GM21529 (cell line): ENCODE measurements at regions not wholly inside any gene's neighbourhood (a gene's known extent, or its start where the extent isn't known, plus 50 kb on each side); places are given as distances from the start of the nearest gene placed in this dataset.
"Not testable (repeated sequence)": the region's sequence is repeated elsewhere in the genome, so short reads cannot be mapped to it uniquely, and the experiment has no call there.

Experiments used
- ATAC-seq: cut with Tn5 transposase; IDR thresholded peaks from one replicate; pipeline ENCODE4 v1.9.1; 2021; ENCODE audit not compliant: unreplicated experiment

DNA sequence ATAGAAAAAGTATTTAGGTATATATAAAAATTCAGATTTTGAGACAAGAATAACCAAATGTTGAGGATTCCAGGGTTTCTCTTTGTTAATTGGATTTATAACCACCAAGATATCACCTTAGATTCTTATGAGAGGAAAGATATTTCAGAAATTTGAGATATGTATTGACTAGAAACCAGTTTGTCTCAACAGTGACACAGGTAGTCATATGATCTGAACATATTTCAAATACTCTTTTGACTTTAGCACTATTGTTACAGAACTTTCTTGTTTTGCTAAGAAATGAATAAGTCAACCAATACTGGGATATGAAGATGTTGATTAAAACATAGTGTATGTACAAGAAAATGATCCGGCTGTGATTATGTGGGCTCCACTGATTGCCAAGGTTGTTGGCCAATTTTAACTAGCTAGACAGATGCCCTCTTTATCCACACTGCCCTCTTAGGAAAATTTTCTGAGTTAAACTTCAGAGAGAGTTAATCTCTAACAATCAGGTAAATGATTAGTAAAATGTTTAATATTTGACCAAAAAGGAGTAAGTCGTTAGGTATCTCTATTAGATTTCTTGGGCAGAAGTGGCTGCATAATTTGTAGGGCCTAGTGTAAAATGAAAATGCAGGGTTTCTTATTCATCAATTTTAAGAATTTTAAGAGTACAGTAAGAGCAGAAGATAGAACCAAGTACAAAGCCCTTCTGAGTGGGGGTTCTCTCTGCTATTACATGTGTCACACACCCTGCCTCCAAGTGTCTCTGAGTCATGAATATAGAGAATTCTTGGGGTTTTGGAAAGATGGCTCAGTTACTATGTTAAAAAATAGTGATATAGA, 376.0 kb downstream of the TFEC start:
- no peak for ATAC-seq

DNA sequence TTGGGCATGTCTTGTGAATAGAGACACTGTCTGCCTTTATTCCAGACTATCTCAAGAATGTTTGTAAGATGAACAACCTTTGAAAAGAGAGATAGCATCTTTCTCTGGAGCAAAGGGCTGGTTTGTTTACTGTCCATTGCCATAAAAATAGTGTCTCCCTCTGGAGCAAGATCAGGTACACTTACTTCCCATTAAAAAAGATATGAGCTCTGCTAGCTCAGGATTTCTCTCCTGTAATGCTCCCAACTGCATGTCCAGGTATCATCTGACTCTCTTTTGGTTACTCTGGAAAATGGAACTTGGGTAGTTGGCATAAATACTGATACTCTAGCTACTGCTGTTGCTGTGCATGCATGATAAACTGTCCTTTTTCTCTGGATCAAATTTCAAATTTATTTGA, 381.1 kb downstream of the TFEC start:
- no peak for ATAC-seq

DNA sequence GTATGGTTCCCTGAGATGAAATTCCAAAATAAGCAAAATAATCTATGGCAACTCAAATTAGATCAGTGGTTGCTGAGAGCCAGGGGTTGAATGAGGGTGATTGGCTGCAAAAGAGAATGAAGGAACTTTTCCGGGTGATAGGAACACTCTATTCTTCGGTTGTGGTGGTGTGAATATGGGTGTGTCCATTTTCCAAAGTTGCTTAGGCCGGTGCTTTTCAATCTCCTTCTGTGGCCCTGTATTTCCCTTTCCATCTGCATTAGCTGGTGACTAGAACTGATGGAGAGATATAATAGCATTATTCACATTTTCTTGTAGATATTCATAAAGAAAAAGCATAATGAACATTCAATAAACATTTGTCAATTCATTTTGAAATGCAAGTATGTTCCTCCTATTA, 382.9 kb downstream of the TFEC start:
- no peak for ATAC-seq

DNA sequence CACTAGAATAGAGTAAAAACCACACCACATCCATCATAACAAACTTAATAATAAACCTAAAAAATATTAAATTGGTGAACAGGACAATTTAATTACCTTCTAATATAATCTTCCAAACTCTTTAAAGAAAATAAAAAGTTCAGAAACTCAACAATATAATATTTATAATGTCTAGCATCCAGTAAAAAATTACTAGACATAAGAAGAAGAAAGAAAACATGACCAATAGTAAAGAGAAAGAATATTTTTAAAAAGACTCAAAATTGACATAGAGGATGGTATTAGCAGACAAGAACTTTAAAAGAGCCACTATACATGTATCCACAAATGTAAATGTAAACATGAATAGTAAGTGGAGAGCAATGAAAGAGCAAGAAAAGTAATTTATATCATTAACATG, 388.4 kb downstream of the TFEC start:
- ATAC-seq: no peak

DNA sequence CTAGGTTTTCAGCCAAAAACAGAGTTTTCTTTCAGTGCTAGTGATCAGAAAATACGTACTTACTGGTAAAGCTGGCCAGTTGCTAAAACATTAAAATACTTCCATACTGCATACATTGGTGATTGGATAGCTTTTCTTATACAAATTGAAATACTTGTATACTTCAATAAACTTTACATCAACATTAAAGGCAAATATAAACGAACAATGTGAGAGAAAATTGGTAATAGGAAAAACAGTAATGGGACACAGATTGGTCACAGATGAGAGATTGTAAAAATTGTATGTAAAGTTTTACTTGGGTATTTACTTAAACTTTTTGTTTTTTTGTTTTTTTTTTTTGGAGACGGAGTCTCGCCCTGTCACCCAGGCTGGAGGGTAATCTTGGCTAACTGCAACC, 391.7 kb downstream of the TFEC start:
- no peak for ATAC-seq

DNA sequence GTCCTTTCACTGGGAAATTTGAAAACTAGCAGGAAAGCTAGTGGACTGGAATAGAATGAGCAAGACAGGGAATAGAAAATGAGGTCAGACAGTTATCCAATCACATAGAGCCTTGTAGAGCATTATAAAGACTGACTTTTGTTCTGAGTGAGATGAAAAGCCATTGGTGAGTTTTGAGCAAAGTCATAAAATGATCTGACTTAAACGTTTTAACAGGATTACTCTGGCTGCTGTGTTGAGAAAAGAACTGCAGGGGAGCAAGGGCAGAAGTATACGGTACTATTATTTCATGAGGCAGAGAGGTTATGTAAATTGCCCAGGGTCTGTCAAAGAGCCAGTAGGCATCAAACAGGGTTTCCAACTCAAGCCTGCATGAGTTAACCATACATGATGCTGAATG, 393.4 kb downstream of the TFEC start:
- ATAC-seq: no peak

DNA sequence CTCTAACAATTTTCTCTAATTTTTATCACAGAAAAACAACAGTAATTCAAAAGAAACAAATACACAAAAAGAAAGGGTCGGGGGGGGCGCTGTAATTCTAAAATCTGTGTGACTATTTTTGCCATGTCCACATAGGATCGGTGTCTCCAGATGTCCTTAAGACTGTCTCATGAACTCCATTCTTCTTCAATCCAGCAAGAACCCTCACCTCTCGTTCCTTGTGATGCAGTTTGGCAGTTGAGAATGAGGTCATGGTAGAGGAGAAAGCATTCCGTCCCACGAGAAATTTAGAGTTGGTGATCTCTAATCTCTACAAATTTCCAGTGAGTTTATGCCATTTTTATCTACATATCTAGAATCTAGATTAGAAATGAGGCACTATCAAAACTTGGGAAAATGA, 394.7 kb downstream of the TFEC start:
- no peak for ATAC-seq

DNA sequence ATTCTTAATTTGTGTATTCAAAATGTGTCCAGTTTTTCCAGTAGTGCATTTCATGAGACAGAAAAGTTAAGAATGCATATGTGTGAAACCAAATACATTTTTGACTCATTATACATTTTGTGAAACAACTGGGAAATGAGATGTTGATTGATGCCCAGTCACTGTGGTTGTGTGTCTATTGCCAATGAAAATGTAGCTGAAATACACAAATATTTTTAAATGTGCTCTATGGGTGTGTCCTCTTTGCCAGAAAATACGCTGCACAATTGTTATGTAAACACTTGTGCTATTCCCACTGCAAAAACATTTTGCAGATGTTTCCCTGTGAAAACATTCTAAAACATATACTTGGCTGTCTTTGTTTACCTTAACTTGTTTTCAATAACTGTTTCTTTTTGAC, 395.2 kb downstream of the TFEC start:
- ATAC-seq: no peak

DNA sequence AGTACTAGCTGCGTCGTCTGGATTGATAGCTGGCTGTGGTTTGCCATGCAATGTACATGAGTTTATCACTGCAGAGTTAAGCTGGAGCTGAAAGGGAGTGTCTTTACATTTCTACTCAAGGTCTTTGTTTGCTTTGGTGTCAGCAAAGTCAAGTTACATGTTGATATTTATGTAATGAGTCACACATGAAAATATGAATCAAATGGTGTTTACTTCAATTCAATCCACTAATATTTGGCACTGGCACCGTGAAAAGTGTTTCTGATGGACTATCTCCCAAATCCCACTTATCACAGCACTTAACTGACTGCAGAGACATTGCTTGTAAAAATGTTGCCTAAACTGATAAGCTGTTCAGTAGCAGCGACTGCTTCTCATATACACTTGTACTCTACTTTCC, 395.9 kb downstream of the TFEC start:
- no peak for ATAC-seq

DNA sequence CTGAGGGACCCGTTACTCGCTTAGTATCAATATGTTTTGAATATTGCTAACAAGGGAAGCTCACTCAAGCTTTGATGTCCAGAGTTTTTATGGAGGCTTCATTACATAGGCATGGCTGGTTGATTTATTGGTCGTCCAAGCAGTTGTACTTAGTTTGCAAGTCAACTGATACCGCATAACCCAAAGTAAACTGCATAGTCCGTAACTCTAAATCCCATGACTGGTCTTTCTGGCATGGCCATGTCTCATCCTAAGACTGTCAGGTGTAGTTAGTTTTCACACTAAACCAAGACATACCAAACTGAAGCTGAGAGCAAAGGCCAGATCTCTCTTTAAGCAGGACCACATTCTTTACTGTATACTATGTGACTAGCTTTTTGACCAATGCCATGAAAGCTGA, 397.9 kb downstream of the TFEC start:
- ATAC-seq: no peak

DNA sequence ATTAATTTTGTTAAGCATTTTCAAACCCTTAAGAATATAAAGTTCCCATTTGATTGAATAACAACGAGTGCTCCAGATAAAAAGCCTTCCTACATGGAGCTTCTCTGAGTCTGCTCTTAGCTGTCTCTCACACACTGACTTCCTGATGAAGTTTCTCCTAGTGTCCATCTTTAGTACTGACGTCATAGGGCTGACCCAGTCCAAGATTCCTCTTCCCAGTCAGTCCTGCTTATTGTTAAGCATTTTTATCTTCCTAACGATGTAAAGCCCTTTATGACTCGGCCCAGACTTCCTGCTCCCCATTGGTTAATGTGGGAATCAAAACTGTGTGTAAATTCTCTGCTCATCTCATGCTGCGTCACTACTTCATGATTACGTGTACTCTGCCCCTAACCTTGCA, 398.8 kb downstream of the TFEC start:
- no peak for ATAC-seq

DNA sequence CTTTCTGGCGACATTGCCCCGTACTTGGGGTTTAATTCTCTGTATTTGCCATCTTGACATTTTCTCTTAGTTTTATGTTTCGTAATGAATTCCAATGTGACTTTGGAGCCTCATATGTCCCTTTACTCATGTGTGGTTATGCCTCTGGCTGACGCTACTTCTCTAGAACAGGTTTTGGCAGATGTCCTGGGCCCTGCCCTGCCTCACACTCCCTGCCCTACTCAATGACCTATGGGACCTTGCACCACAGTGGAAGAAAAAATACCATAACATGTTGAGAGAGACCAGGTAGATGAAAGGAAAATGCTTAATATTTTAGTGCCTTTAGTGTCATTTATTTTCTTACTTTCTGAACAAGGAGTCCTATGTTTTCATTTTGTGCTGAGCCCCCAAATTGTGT, 400.5 kb downstream of the TFEC start:
- no peak for ATAC-seq

DNA sequence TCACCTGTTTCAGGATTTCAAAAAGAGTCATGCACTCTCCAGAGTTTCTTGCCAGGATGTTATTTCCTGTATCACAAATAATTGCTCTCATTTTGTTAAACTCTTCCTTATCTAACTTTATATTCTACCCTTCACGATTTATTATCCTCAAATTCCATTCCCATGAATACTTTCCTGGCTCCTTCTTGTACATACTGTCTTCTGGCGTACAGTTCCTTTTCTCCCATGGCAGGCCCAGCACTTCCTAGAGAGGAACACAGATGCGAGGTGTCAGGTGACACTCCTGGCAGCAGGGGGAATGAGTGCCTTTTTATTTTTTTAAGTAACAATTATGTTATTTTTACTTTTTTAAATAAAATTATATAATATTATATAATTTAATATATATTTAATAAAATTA, 411.9 kb downstream of the TFEC start:
- ATAC-seq: no peak

DNA sequence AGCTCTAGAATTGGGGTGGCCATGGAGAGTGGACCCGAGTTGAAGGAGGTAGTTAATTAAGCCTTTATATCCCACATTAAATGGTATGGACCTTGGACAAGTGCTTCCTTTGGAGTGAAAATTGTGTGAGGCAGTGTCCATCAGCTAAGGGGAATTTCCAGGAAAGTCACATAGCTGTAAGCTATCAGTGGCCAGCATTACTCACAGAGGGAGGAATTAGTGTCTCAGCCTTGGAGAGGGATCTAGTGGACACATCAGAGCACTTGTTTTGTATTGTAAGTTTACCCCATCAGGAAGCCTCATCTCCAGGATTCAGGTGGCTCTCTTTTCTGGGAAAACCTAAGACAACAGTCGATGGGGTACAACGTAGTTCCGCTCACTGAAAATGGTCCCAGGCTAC, 416.7 kb downstream of the TFEC start:
- ATAC-seq: no peak

DNA sequence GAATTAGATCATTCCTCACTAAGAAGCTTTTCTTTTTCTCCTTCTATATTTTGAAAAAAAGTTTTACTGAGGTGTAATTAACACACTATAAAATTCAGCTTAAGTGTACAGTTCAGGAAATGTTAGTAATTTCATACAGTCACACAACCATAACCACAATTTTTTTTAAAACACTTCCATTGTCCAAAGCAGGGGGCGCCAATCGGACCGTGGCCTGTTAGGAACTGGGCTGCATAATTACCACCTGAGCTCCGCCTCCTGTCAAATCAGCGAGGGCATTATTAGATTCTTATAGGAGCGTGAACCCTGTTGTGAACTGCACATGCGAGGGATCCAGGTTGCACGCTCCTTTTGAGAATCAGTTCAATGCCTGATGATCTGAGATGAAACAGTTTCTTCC, 427.1 kb downstream of the TFEC start:
- no peak for ATAC-seq

DNA sequence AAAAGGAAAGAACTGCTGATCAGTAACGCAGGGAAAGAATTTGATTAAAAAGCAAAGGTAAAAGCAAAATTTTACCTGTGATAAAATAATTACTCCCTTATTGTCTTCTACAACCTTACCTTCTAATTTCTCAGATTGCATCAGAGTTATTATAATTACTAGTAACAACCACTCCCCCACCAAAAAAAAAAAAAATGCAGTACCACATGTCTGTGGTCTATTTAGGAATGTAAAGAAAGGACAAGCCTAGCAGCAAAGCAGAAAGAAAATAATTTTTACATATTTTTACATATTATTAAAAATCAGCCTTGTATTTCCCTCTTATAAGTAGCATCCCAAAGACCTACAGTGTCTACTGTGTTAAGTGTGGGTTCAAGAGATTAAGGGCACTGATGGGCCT, 430.4 kb downstream of the TFEC start:
- no peak for ATAC-seq

DNA sequence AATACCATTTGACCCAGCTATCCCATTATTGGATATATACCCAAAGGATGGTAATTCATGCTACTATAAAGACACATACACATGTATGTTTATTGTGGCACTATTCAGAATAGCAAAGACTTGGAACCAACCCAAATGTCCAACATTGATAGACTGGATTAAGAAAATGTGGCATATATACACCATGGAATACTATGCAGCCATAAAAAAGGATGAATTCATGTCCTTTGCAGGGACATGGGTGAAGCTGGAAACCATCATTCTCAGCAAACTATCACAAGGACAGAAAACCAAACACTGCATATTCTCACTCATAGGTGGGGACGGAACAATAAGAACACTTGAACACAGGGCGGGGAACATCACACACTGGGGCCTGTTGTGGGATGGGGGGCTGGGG, 431.4 kb downstream of the TFEC start:
- ATAC-seq: not testable (repeated sequence)

DNA sequence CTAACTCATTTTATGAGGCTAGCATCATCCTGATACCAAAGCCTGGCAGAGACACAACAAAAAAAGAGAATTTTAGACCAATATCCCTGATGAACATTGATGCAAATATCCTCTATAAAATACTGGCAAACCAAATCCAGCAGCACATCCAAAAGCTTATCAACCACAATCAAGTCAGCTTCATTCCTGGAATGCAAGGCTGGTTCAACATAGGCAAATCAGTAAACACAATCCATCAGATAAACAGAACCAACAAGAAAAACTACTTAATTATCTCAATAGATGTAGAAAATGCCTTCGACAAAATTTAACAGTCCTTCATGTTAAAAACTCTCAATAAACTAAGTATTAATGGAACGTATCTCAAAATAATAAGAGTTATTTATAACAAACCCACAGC, 433.3 kb downstream of the TFEC start:
- not testable (repeated sequence) for ATAC-seq

DNA sequence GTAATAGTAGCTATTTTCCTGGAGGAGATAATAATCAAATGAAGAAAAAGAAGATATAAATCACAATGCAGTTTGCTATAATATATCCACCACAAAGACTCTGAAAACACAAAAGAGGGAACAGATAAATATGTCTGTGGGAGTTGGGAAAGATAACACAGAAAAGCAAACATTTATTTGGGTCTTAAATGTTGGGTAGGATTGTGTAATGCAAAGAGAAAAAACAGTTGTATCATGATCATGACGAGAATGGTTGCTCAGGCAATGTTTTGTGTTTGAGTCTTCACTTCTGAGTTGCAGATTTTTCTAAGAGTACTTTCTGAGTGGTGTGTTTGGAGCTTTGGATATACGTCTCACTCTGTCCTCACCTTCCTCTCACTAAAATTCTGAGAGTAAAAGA, 437.5 kb downstream of the TFEC start:
- ATAC-seq: no peak

DNA sequence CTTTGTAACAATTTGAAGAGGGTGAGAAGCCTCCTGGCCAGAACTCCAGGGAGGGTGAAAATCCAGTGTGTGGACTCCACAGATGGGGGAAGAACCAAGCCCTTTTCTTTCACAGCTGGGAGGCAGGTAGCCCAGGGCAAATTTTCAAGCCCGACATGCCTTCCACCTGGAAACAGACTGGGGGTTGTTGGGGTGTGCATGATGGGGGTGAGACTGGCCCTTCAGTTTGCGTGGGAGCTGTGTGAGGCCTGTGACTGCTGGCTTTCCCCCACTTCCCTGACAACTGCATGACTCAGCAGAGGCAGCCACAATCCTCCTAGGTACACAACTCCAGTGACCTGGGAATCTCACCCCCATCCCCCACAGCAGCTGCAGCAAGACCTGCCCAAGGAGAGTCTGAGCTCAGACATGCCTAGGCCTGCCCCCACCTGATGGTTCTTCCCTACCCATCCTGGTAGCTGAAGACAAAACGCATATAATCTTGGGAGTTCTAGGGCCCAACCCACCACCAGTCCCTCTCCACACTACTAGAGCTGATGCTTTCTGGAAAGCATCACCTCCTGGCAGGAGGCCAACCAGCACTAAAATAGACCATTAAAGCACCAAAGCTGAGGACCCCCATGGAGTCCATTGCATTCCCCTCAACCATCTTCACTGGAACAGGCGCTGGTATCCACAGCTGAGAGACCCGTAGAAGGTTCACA, 445.4 kb downstream of the TFEC start:
- ATAC-seq: no peak

DNA sequence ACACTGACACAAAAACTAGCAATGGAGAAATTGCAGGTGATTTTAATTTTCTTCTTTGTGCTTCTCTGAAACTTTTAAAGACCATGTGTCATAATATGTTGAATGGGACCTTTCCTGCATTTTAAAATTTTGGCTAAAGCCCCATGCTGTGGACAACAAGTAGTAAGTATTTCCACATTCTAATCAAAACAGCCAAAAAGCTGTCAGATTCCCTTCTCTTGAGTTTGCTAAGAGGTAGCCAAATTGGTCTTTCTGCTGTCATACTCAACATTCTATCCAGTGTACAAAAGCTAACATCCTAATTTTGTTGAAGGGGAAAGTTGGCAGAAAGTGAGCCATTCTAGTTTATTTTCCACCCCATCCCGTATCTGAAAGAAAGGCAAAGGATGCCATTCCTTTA, 447.6 kb downstream of the TFEC start:
- ATAC-seq: no peak

DNA sequence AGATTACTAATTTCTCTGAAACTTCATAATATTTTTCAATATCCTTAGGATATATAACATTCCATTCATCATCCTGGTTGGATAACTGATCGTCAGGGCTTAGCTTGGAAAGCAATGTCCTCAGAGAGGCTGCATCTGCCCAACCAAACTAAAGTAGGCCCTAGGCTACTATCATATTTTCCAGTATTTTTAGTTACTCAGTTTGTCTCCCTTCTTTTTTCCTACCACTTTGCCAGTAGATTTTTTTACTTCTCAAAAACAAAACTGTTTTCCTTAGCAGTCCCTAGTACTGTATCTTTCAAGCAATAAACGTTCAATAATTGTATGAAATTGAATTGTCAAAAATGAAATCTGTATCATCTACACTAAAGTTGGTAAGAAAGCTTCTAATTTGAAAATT, 452.0 kb downstream of the TFEC start:
- ATAC-seq: no peak
